HEK293T (cell line): ENCODE measurements at regions not wholly inside any gene's neighbourhood (a gene's known extent, or its start where the extent isn't known, plus 50 kb on each side); places are given as distances from the start of the nearest gene placed in this dataset.

Experiments used
- CTCF ChIA-PET: fragments of 350-600 bp; formaldehyde crosslinking; extraction: SDS; loops from one replicate; lab custom pipeline; 2021; ENCODE audit warnings: antibody characterized with exemption, inconsistent platforms; lab: Yijun Ruan, JAX
- POLR2A ChIA-PET: fragments of 350-600 bp; formaldehyde crosslinking; extraction: SDS; loops from one replicate; lab custom pipeline; 2020; ENCODE audit warnings: antibody characterized with exemption, inconsistent platforms; lab: Yijun Ruan, JAX
- DNase-seq: peaks from one replicate; pipeline ENCODE4 v3.0.0; 2012; ENCODE audit warnings: mixed read lengths; ENCODE audit errors: extremely low spot score
- ARNT ChIP-seq: fragments of 450-650 bp; IDR thresholded peaks from 2 replicates; pipeline ENCODE4 v1.6.1; 2017; ENCODE audit warnings: mild to moderate bottlenecking
- BHLHE40 ChIP-seq: fragments of 450-650 bp; IDR thresholded peaks from 2 replicates; pipeline ENCODE4 v1.6.1; 2016; ENCODE audit warnings: mild to moderate bottlenecking, moderate library complexity, borderline replicate concordance
- CTBP1 ChIP-seq: fragments of 450-650 bp; IDR thresholded peaks from 2 replicates; pipeline ENCODE4 v1.6.1; 2016; ENCODE audit warnings: borderline replicate concordance
- ELF4 ChIP-seq: fragments of 450-650 bp; IDR thresholded peaks from 2 replicates; pipeline ENCODE4 v1.6.1; 2017; ENCODE audit warnings: antibody characterized with exemption
- FOXA1 ChIP-seq: fragments of 450-650 bp; IDR thresholded peaks from 2 replicates; pipeline ENCODE4 v1.6.1; 2016; ENCODE audit warnings: mild to moderate bottlenecking
- FOXK2 ChIP-seq: fragments of 450-650 bp; IDR thresholded peaks from 2 replicates; pipeline ENCODE4 v1.6.1; 2016; ENCODE audit warnings: mild to moderate bottlenecking
- FOXM1 ChIP-seq: fragments of 450-650 bp; IDR thresholded peaks from 2 replicates; pipeline ENCODE4 v1.6.1; 2017; ENCODE audit warnings: mild to moderate bottlenecking, borderline replicate concordance
- HDGF ChIP-seq: fragments of 450-650 bp; IDR thresholded peaks from 2 replicates; pipeline ENCODE4 v1.6.1; 2017; ENCODE audit warnings: antibody characterized with exemption, borderline replicate concordance
- L3MBTL2 ChIP-seq: fragments of 450-650 bp; conservative IDR thresholded peaks from 2 replicates; pipeline ENCODE4 v1.6.1; 2016; ENCODE audit warnings: mild to moderate bottlenecking
- LEF1 ChIP-seq: fragments of 450-650 bp; IDR thresholded peaks from 2 replicates; pipeline ENCODE4 v1.6.1; 2017; ENCODE audit warnings: mild to moderate bottlenecking, borderline replicate concordance
- NFRKB ChIP-seq: fragments of 450-650 bp; IDR thresholded peaks from 2 replicates; pipeline ENCODE4 v1.6.1; 2016; ENCODE audit warnings: mild to moderate bottlenecking, moderate library complexity
- PKNOX1 ChIP-seq: fragments of 450-650 bp; IDR thresholded peaks from 2 replicates; pipeline ENCODE4 v1.6.1; 2016
- SP1 ChIP-seq: fragments of 450-650 bp; IDR thresholded peaks from 2 replicates; pipeline ENCODE4 v1.6.1; 2017
- SUZ12 ChIP-seq: fragments of 450-650 bp; IDR thresholded peaks from 2 replicates; pipeline ENCODE4 v1.6.1; 2016; ENCODE audit warnings: mild to moderate bottlenecking
- TARDBP ChIP-seq: fragments of 450-650 bp; IDR thresholded peaks from 2 replicates; pipeline ENCODE4 v1.6.1; 2016
- ZNF384 ChIP-seq: fragments of 450-650 bp; IDR thresholded peaks from 2 replicates; pipeline ENCODE4 v1.6.1; 2016

- TF ChIP-seq TARDBP (no peak), L3MBTL2 (no peak), FOXM1 (no peak), ZNF384 (no peak), ARNT (no peak), SP1 (no peak), BHLHE40 (no peak), HDGF (no peak), CTBP1 (no peak), SUZ12 (no peak), FOXK2 (no peak), PKNOX1 (no peak)
- CTCF ChIA-PET = no interaction called here
- DNase-seq = no peak
- POLR2A ChIA-PET = no interaction called here
These were observed 137.0 kb downstream of the NRN1 start for GRCh38 chr6:5869676-5870075.

GRCh38 chr6:5869261-5869660 lies 137.5 kb downstream of the NRN1 start:
- ChIA-PET CTCF (no interaction called here), POLR2A (no interaction called here)
- TF ChIP-seq SUZ12 (no peak), CTBP1 (no peak), NFRKB (no peak), FOXA1 (no peak), PKNOX1 (no peak), LEF1 (no peak), ZNF384 (no peak), ARNT (no peak), FOXM1 (no peak), TARDBP (no peak), BHLHE40 (no peak), L3MBTL2 (no peak), HDGF (no peak), FOXK2 (no peak), ELF4 (no peak), SP1 (no peak)
- DNase-seq = no peak

DNA sequence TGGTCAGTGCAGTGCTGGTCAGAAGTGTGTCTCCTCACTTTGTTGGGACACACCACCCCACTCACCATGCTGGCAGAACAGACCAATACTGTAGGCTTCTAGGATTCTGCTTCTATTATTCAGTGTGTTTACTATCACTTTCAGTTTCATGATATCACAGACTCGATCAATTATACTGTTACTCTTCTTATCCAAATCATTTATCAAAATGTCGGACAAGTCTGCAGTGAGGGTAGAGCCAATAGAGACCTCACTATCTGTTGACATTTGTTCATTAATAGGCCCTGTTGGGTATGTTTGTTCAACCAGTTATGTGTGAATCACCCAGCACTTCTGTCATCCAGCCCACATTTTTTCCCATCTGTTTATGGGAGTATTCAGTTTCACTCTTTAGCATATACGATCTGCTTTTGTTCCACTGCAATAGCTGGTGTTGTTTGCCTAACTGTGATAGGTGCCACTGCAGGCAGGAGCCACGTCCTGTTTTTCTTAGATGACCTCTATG lies 140.1 kb downstream of the NRN1 start:
- TF ChIP-seq L3MBTL2 (no peak), PKNOX1 (peak; percentile 39; the same call in 1 of the 2 replicates), ARNT (no peak)
- DNase-seq = no peak
- ChIA-PET CTCF (interaction anchor here (0.5 kb wide), 1 partner anchor 279 kb away, joined by 4 read pairs; no protein-coding TSS in a partner anchor), POLR2A (no interaction called here)

GRCh38 chr6:5865506-5866031 lies 141.2 kb downstream of the NRN1 start:
- DNase-seq = no peak
- TF ChIP-seq L3MBTL2 = no peak
- no peak for TF ChIP-seq ELF4
- TF ChIP-seq LEF1 = no peak
- no peak for TF ChIP-seq ARNT
- no peak for TF ChIP-seq SUZ12
- TF ChIP-seq FOXA1 = no peak
- TF ChIP-seq TARDBP = no peak
- no peak for TF ChIP-seq SP1
- no peak for TF ChIP-seq ZNF384
- TF ChIP-seq BHLHE40 = no peak
- no peak for TF ChIP-seq FOXM1
- TF ChIP-seq FOXK2 = no peak
- no peak for TF ChIP-seq CTBP1
- TF ChIP-seq HDGF = no peak
- no peak for TF ChIP-seq PKNOX1
- TF ChIP-seq NFRKB = no peak
- POLR2A ChIA-PET = no interaction called here
- CTCF ChIA-PET = no interaction called here

- POLR2A ChIA-PET = no interaction called here
- TF ChIP-seq ELF4 (no peak), L3MBTL2 (no peak), ZNF384 (no peak), FOXA1 (no peak), BHLHE40 (no peak), FOXK2 (no peak), ARNT (no peak), TARDBP (no peak), PKNOX1 (no peak), SUZ12 (no peak), SP1 (no peak), LEF1 (no peak), HDGF (no peak), NFRKB (no peak), CTBP1 (no peak), FOXM1 (no peak)
- DNase-seq = no peak
- CTCF ChIA-PET = no interaction called here
These were observed 145.9 kb downstream of the NRN1 start for GRCh38 chr6:5860849-5861248.
